ENCODE measurements at regions not wholly inside any gene's neighbourhood (a gene's known extent, or its start where the extent isn't known, plus 50 kb on each side); places are given as distances from the start of the nearest gene placed in this dataset.

GRCh38 chr12:87369161-87369560 lies 660.0 kb downstream of the C12orf50 start:
- Histone ChIP-seq H3K4me1 (ENCODE audit: control insufficient read depth, insufficient read depth, low read length) (no peaks in the 10 kb centered on the region), H3K27me3 (ENCODE audit: control insufficient read depth, insufficient read depth, low read length, poor library complexity, severe bottlenecking) (no peaks in the 10 kb centered on the region), H3K36me3 (ENCODE audit: control insufficient read depth, insufficient read depth, low read length) (no peaks in the 10 kb centered on the region), H3K4me3 (ENCODE audit: insufficient read depth, low read depth, low read length) (no peak overlapping the region), H3K9me3 (ENCODE audit: control insufficient read depth, low read length) (no peaks in the 10 kb centered on the region), H3K27ac (ENCODE audit: insufficient read depth, low read depth, low read length, poor library complexity, severe bottlenecking) (no peak overlapping the region)
- 88 to 89% methylated on average over 1 to 2 of the region's 2 CpGs for WGBS, 2 experiments

- Histone ChIP-seq H3K9me3 (ENCODE audit: control insufficient read depth, low read length) (no peaks in the 10 kb centered on the region), H3K36me3 (ENCODE audit: control insufficient read depth, insufficient read depth, low read length) (no peaks in the 10 kb centered on the region), H3K27ac (ENCODE audit: insufficient read depth, low read depth, low read length, poor library complexity, severe bottlenecking) (no peak overlapping the region), H3K27me3 (ENCODE audit: control insufficient read depth, insufficient read depth, low read length, poor library complexity, severe bottlenecking) (no peaks in the 10 kb centered on the region), H3K4me1 (ENCODE audit: control insufficient read depth, insufficient read depth, low read length) (no peaks in the 10 kb centered on the region), H3K4me3 (ENCODE audit: insufficient read depth, low read depth, low read length) (no peak overlapping the region)
- WGBS, 2 experiments: no CpG with 5 or more reads among the region's 1 CpG
Measured at GRCh38 chr12:87368259-87368658, 660.9 kb downstream of the C12orf50 start.

DNA sequence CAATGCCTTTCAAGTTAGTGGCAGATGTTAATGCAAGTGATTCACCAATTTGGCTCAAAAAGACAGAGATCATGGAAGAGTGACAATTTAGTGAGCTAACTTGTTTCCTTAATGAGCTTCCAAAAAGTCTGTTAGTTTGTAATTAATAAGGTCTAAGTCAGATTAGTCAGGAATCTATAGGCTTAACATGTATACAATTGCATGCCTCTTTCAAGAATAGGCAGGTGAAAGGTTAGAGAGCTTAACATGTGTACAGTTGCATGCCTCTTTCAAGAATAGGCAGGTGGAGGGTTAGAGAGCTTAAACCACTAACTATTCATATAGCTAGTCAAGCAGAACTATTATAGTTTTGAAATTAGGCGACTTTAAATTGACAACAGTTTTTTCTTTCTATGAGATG lies 663.8 kb downstream of the C12orf50 start:
- no peaks in the 10 kb centered on the region for H3K36me3 ChIP-seq (ENCODE audit: control insufficient read depth, insufficient read depth, low read length)
- H3K27me3 ChIP-seq (ENCODE audit: control insufficient read depth, insufficient read depth, low read length, poor library complexity, severe bottlenecking): no peaks in the 10 kb centered on the region
- no peak overlapping the region for H3K27ac ChIP-seq (ENCODE audit: insufficient read depth, low read depth, low read length, poor library complexity, severe bottlenecking)
- no peaks in the 10 kb centered on the region for H3K4me1 ChIP-seq (ENCODE audit: control insufficient read depth, insufficient read depth, low read length)
- no peaks in the 10 kb centered on the region for H3K9me3 ChIP-seq (ENCODE audit: control insufficient read depth, low read length)
- no peak overlapping the region for H3K4me3 ChIP-seq (ENCODE audit: insufficient read depth, low read depth, low read length)
- 100% methylated on average over 1 of the region's 1 CpG; no CpG with 5 or more reads in 1 of the 2 experiments for whole genome bisulfite sequencing, 2 experiments

DNA sequence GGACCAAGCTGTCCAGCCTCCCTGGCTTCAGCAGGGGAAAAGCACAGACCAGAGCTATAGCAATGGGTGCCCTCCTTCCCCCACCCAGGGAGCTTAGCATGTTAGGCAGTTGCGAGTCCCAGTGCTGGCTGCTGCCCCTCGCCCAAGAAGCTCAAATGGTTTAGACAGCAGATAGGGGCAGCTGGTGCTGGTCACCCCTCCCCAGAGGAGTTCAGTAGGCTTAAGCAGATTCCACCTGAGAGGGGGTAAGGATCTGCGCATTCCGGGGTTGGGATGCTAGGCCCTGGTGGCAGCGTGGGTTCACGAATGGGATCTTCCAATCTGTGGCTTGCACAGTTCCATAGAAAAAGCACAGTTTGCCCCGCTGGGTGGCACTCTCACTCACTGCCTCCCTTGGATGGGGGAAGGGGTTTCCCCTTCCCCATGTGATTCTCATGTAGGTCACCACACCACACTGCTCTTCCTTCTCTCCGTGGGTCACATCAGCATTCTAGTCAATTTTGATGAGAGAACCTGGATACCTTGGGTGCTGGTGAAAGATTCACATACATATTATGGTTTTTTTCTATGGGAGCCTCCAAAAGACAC lies 665.6 kb downstream of the C12orf50 start:
- Histone ChIP-seq H3K9me3 (ENCODE audit: control insufficient read depth, low read length) (no peaks in the 10 kb centered on the region), H3K36me3 (ENCODE audit: control insufficient read depth, insufficient read depth, low read length) (no peaks in the 10 kb centered on the region), H3K27ac (ENCODE audit: insufficient read depth, low read depth, low read length, poor library complexity, severe bottlenecking) (no peak overlapping the region), H3K4me3 (ENCODE audit: insufficient read depth, low read depth, low read length) (no peak overlapping the region), H3K4me1 (ENCODE audit: control insufficient read depth, insufficient read depth, low read length) (no peaks in the 10 kb centered on the region), H3K27me3 (ENCODE audit: control insufficient read depth, insufficient read depth, low read length, poor library complexity, severe bottlenecking) (no peaks in the 10 kb centered on the region)
- whole genome bisulfite sequencing, 2 experiments: 96 to 97% methylated on average over 7 to 8 of the region's 8 CpGs

DNA sequence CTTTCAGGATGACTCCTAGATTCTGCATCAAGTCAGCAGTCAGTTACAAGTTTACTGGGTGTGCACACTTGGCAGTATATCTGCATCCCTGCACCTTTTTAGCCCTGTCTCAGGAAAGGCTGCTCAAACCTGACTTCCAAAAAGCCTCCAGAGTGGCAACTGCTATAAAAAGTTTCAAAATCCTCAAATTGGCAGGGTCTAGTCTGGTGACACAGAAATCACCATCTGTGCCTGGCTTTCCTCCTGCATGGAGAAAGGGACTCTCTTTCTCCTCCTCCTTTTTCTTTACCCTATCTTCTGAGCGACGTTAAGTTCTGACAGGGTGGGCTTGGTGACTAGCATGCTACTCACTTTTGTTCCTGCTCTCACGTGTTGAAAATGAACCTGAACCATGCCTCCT lies 679.5 kb downstream of the C12orf50 start:
- no peaks in the 10 kb centered on the region for H3K9me3 ChIP-seq (ENCODE audit: control insufficient read depth, low read length)
- 86 to 90% methylated on average over 3 of the region's 3 CpGs for WGBS, 2 experiments
- H3K27ac ChIP-seq (ENCODE audit: insufficient read depth, low read depth, low read length, poor library complexity, severe bottlenecking): no peak overlapping the region
- no peaks in the 10 kb centered on the region for H3K36me3 ChIP-seq (ENCODE audit: control insufficient read depth, insufficient read depth, low read length)
- no peak overlapping the region for H3K4me3 ChIP-seq (ENCODE audit: insufficient read depth, low read depth, low read length)
- no peaks in the 10 kb centered on the region for H3K27me3 ChIP-seq (ENCODE audit: control insufficient read depth, insufficient read depth, low read length, poor library complexity, severe bottlenecking)
- H3K4me1 ChIP-seq (ENCODE audit: control insufficient read depth, insufficient read depth, low read length): no peaks in the 10 kb centered on the region

DNA sequence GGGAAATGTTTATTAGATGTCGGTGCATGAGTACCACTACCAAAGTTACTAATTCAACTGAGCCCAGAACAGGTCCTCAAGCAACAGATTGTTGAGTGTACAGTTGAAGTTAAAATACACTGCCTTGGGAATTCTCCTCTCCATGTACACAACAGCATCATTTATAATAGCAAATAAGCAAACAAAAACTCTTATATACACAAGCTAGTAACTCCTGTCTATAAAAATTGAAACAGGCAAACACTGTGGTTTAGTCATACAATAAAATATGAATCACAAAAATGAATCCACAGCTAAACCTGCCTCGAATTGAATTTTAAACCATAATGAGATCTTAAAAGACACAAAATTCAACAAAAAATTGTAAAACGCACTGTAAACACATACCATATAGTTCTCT lies 681.1 kb downstream of the C12orf50 start:
- no peak overlapping the region for H3K4me3 ChIP-seq (ENCODE audit: insufficient read depth, low read depth, low read length)
- H3K27ac ChIP-seq (ENCODE audit: insufficient read depth, low read depth, low read length, poor library complexity, severe bottlenecking): no peak overlapping the region
- no peaks in the 10 kb centered on the region for H3K36me3 ChIP-seq (ENCODE audit: control insufficient read depth, insufficient read depth, low read length)
- no peaks in the 10 kb centered on the region for H3K27me3 ChIP-seq (ENCODE audit: control insufficient read depth, insufficient read depth, low read length, poor library complexity, severe bottlenecking)
- WGBS, 2 experiments: 83 to 98% methylated on average over 1 to 3 of the region's 3 CpGs
- H3K9me3 ChIP-seq (ENCODE audit: control insufficient read depth, low read length): no peaks in the 10 kb centered on the region
- H3K4me1 ChIP-seq (ENCODE audit: control insufficient read depth, insufficient read depth, low read length): no peaks in the 10 kb centered on the region

GRCh38 chr12:87344699-87345098 lies 684.5 kb downstream of the C12orf50 start:
- WGBS, 2 experiments: 83 to 95% methylated on average over 3 to 4 of the region's 4 CpGs
- Histone ChIP-seq H3K36me3 (ENCODE audit: control insufficient read depth, insufficient read depth, low read length) (no peaks in the 10 kb centered on the region), H3K27me3 (ENCODE audit: control insufficient read depth, insufficient read depth, low read length, poor library complexity, severe bottlenecking) (no peaks in the 10 kb centered on the region), H3K27ac (ENCODE audit: insufficient read depth, low read depth, low read length, poor library complexity, severe bottlenecking) (no peak overlapping the region), H3K9me3 (ENCODE audit: control insufficient read depth, low read length) (no peaks in the 10 kb centered on the region), H3K4me1 (ENCODE audit: control insufficient read depth, insufficient read depth, low read length) (no peaks in the 10 kb centered on the region), H3K4me3 (ENCODE audit: insufficient read depth, low read depth, low read length) (no peak overlapping the region)

GRCh38 chr12:87338681-87339080 lies 690.5 kb downstream of the C12orf50 start:
- H3K36me3 ChIP-seq (ENCODE audit: control insufficient read depth, insufficient read depth, low read length): no peaks in the 10 kb centered on the region
- H3K27me3 ChIP-seq (ENCODE audit: control insufficient read depth, insufficient read depth, low read length, poor library complexity, severe bottlenecking): no peaks in the 10 kb centered on the region
- no peak overlapping the region for H3K4me3 ChIP-seq (ENCODE audit: insufficient read depth, low read depth, low read length)
- no peaks in the 10 kb centered on the region for H3K9me3 ChIP-seq (ENCODE audit: control insufficient read depth, low read length)
- H3K27ac ChIP-seq (ENCODE audit: insufficient read depth, low read depth, low read length, poor library complexity, severe bottlenecking): no peak overlapping the region
- 97 to 100% methylated on average over 2 of the region's 2 CpGs for WGBS, 2 experiments
- H3K4me1 ChIP-seq (ENCODE audit: control insufficient read depth, insufficient read depth, low read length): no peaks in the 10 kb centered on the region

DNA sequence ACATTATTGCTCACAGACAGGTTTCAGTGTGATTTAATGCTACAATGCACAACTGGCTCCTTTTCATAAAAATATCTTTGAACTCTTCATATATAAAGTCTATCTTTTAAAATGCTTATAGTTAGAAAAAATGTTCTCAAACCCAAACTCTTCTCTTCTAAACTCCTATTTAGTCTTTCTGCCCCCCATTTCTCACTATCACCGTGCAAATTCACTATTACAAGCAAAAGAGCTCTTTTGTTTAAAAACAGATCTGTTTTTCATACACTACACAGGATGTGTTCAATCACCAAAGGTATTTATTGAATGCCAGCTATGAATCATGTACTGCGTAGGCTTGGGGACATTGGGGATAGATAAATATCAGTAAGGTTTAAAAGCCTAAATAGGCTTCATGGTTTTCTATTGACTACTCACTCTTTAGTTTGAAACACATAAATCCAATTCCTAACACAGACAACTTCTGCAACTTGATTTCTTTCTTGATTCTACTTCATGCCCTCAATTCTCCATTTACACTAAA lies 692.3 kb downstream of the C12orf50 start:
- H3K4me1 ChIP-seq (ENCODE audit: control insufficient read depth, insufficient read depth, low read length): no peaks in the 10 kb centered on the region
- H3K27me3 ChIP-seq (ENCODE audit: control insufficient read depth, insufficient read depth, low read length, poor library complexity, severe bottlenecking): no peaks in the 10 kb centered on the region
- no peak overlapping the region for H3K4me3 ChIP-seq (ENCODE audit: insufficient read depth, low read depth, low read length)
- 91 to 97% methylated on average over 1 to 2 of the region's 2 CpGs for WGBS, 2 experiments
- H3K27ac ChIP-seq (ENCODE audit: insufficient read depth, low read depth, low read length, poor library complexity, severe bottlenecking): no peak overlapping the region
- no peaks in the 10 kb centered on the region for H3K9me3 ChIP-seq (ENCODE audit: control insufficient read depth, low read length)
- no peaks in the 10 kb centered on the region for H3K36me3 ChIP-seq (ENCODE audit: control insufficient read depth, insufficient read depth, low read length)

- no peak overlapping the region for H3K27ac ChIP-seq (ENCODE audit: insufficient read depth, low read depth, low read length, poor library complexity, severe bottlenecking)
- no peaks in the 10 kb centered on the region for H3K27me3 ChIP-seq (ENCODE audit: control insufficient read depth, insufficient read depth, low read length, poor library complexity, severe bottlenecking)
- 91 to 95% methylated on average over 4 to 5 of the region's 5 CpGs for WGBS, 2 experiments
- no peak overlapping the region for H3K4me3 ChIP-seq (ENCODE audit: insufficient read depth, low read depth, low read length)
- no peaks in the 10 kb centered on the region for H3K36me3 ChIP-seq (ENCODE audit: control insufficient read depth, insufficient read depth, low read length)
- no peaks in the 10 kb centered on the region for H3K9me3 ChIP-seq (ENCODE audit: control insufficient read depth, low read length)
- H3K4me1 ChIP-seq (ENCODE audit: control insufficient read depth, insufficient read depth, low read length): no peaks in the 10 kb centered on the region
Measured at GRCh38 chr12:87332987-87333726, 696.0 kb downstream of the C12orf50 start.

Data from ectodermal cell (in vitro differentiated cells).